ENCODE measurements at regions not wholly inside any gene's neighbourhood (a gene's known extent, or its start where the extent isn't known, plus 50 kb on each side); places are given as distances from the start of the nearest gene placed in this dataset.
"Not testable (repeated sequence)": the region's sequence is repeated elsewhere in the genome, so short reads cannot be mapped to it uniquely, and the experiment has no call there.

DNA sequence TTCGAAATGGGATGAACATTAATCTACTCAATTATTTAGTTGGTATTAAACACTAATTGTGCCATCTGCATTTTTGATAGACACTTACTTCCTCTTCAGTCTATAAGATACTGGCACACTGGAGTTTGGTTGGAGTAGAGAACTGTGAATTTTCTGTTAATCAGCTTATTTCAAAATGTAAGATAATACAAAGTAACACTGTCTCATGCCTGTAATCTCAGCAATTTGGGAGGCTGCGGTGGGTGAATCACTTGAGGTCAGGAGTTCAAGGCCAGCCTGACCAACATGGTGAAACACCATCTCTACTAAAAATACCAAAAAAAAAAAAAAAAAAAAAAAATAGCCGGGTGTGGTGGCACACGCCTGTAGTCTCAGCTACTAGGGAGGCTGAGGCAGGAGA lies 440.2 kb upstream of the NUDT12 start:
- H3K4me1 ChIP-seq (ENCODE audit: control insufficient read depth, insufficient read depth, low read length); H3K4me2 ChIP-seq (ENCODE audit: low read depth, low read length); H2AK9ac ChIP-seq (replicated peaks; ENCODE audit: low read depth, low read length, poor library complexity); dilution Hi-C loops (cut with HindIII; ENCODE audit: low sequenced_read_pairs, unreplicated experiment); H2BK120ac ChIP-seq (ENCODE audit: low read depth, low read length); H3K27me3 ChIP-seq (ENCODE audit: control insufficient read depth, insufficient read depth, low read length); H4K5ac ChIP-seq (ENCODE audit: low read depth, low read length); in situ Hi-C loops (cut with MboI; ENCODE audit: low sequenced_read_pairs); DNase-seq; H3K9ac ChIP-seq (ENCODE audit: low read depth, low read length); POLR2A ChIA-PET (ENCODE audit: unreplicated experiment); H3K14ac ChIP-seq (replicated peaks; ENCODE audit: low read depth, low read length); H3K56ac ChIP-seq (ENCODE audit: extremely low read depth, insufficient read depth, low read length); BruUV-seq (replicated peaks); H2AK5ac ChIP-seq (ENCODE audit: low read depth, low read length); H3K4ac ChIP-seq (ENCODE audit: low read depth, low read length); H4K20me1 ChIP-seq (ENCODE audit: insufficient read depth, low read length); H2BK20ac ChIP-seq (ENCODE audit: low read depth, low read length); H3K79me1 ChIP-seq (ENCODE audit: low read depth in 1 of 2, low read length in 2 of 2); H3K27ac ChIP-seq (ENCODE audit: insufficient read depth, low read length); H3K18ac ChIP-seq (ENCODE audit: low read depth, low read length); H2BK5ac ChIP-seq (ENCODE audit: low read depth, low read length, poor library complexity, severe bottlenecking); CTCF ChIA-PET; H4K8ac ChIP-seq (ENCODE audit: low read depth in 2 of 2, low read length in 2 of 2); H2BK15ac ChIP-seq (ENCODE audit: low read depth, low read length); H3K23ac ChIP-seq (ENCODE audit: low read depth, low read length); H3K9me3 ChIP-seq (ENCODE audit: control insufficient read depth, insufficient read depth, low read length); H2AFZ ChIP-seq (replicated peaks; ENCODE audit: low read length, poor library complexity); H4K91ac ChIP-seq (ENCODE audit: insufficient read depth, low read depth, low read length); H3K4me3 ChIP-seq (ENCODE audit: insufficient read depth, low read depth, low read length); ATAC-seq (ENCODE audit: low read depth); H3K36me3 ChIP-seq (ENCODE audit: control insufficient read depth, insufficient read depth, low read length); H3K9me1 ChIP-seq (ENCODE audit: insufficient read depth, low read length): not testable (repeated sequence)
- intact Hi-C loops (cut with micrococcal nuclease): loop anchor here (10.0 kb wide), 1 partner anchor 122 kb away; no protein-coding TSS in a partner anchor
- WGBS, 2 experiments (ENCODE audit: extremely low coverage in 2 of 2, insufficient read length in 1 of 2): no CpG with 5 or more reads among the region's 4 CpGs

All from IMR-90 (cell line).